PC-9 (cell line): ENCODE measurements at regions not wholly inside any gene's neighbourhood (a gene's known extent, or its start where the extent isn't known, plus 50 kb on each side); places are given as distances from the start of the nearest gene placed in this dataset.

Source experiments
- EZH2 ChIP-seq: fragments of 200-600 bp; sonication (generic); IDR thresholded peaks from 2 replicates; pipeline ENCODE4 v1.8.0; 2017; ENCODE audit warnings: antibody characterized with exemption, low read depth
- TF ChIP-seq, protein P1 (sequence below): fragments of 200-600 bp; sonication (generic); conservative IDR thresholded peaks from 2 replicates; pipeline ENCODE4 v1.6.1; 2017; ENCODE audit warnings: mixed run types, antibody characterized with exemption, mild to moderate bottlenecking, moderate library complexity

DNA sequence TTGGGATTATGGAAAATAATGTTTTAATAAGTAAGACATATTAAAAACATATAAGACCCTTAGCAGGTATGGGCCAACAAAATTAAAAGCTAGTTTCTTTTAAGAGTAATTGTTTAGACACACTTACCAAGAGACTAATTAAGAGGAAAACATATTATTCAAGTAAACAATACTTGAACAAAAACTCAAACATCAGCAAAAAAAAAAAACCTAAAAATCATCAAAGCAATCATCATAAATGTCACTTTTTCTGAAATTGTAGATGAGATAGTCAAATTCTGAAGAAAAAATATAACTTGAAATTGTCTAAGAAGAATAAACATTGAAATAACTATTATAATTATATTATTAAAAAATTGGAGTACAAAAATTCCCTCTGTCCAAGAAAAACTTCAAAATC lies 1318.2 kb downstream of the ZPLD1 start:
- TF ChIP-seq, protein P1, sequence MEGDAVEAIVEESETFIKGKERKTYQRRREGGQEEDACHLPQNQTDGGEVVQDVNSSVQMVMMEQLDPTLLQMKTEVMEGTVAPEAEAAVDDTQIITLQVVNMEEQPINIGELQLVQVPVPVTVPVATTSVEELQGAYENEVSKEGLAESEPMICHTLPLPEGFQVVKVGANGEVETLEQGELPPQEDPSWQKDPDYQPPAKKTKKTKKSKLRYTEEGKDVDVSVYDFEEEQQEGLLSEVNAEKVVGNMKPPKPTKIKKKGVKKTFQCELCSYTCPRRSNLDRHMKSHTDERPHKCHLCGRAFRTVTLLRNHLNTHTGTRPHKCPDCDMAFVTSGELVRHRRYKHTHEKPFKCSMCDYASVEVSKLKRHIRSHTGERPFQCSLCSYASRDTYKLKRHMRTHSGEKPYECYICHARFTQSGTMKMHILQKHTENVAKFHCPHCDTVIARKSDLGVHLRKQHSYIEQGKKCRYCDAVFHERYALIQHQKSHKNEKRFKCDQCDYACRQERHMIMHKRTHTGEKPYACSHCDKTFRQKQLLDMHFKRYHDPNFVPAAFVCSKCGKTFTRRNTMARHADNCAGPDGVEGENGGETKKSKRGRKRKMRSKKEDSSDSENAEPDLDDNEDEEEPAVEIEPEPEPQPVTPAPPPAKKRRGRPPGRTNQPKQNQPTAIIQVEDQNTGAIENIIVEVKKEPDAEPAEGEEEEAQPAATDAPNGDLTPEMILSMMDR = no peak
- no peak for TF ChIP-seq EZH2
